ENCODE measurements at regions not wholly inside any gene's neighbourhood (a gene's known extent, or its start where the extent isn't known, plus 50 kb on each side); places are given as distances from the start of the nearest gene placed in this dataset.

DNA sequence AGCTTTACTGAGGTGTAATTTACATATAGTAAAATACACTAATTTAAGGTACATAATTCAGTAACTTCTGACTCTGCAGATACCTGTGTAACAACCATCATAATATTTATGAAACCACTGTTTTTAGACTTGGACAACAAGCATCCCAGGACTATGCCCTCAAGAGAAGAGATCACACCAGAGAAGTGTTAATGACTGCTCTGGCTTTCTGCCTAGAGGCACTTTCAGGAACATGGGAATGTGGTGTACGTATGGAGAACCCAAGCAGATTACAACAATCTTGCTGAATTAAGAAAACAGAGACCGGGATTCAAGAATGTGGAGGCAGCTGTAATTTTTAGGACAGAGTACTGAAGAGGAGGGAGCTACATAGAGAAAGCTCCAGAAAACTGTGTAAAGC, 475.2 kb downstream of the LPIN1 start:
- no peak for DNase-seq

DNA sequence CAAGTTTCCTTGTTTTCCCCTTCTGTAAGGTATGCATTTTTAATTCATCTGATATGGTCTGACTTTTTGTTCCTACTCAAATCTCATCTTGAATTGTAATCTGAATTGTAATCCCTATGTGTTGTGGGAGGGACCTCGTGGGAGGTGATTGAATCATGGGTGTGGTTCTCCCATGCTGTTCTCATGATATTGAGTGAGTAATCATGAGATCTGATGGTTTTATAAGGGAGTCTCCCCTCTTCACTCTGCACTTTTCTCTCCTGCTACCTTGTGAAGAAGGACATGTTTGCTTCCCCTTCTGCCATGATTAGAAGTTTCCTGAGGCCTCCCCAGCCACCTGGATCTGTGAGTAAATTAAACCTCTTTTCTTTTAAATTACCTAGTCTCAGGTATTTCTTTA, 476.1 kb downstream of the LPIN1 start:
- DNase-seq: peak in 1 of 3 donors; percentile 19

DNA sequence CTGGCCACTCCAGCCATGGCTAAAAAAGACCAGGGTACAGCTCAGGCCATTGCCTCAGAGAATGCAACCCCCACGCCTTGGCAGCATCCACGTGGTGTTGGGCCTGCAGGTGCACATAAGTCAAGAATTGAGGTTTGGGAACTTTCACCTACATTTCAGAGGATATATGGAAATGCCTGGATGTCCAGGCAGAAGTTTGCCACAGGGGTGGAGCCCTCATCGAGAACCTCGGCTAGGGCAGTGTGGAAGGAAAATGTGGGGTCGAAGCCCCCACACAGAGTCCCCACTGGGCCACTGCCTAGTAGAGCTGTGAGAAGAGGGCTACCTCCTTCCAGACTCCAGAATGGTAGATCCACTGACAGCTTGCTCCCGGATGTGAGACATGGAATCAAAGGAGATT, 477.3 kb downstream of the LPIN1 start:
- no peak for DNase-seq

GRCh38 chr2:12226653-12227052, 480.2 kb downstream of the LPIN1 start:
- no peak for DNase-seq

GRCh38 chr2:12227941-12228608, 481.6 kb downstream of the LPIN1 start:
- no peak for DNase-seq

GRCh38 chr2:12231288-12231687, 484.9 kb downstream of the LPIN1 start:
- no peak for DNase-seq

DNA sequence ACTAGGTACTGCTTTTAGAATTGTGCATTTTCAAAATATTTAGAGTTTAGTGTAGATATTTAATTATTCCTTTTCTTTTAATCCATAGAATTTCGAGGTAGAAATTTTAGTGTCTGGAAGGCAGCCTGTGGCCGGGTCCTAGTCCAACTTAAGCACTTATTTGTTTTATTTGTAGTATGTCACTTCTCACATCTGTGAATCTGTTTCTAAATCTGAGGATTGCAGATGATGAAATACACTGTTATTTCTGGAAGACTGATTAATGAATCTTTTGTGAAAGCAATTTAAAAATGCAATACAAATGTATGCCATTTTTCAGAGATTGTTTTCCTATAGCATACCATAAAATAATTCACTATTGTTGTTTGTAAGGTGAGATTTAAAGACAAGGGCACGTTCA, 483.9 kb upstream of the TRIB2 start:
- no peak for DNase-seq

DNA sequence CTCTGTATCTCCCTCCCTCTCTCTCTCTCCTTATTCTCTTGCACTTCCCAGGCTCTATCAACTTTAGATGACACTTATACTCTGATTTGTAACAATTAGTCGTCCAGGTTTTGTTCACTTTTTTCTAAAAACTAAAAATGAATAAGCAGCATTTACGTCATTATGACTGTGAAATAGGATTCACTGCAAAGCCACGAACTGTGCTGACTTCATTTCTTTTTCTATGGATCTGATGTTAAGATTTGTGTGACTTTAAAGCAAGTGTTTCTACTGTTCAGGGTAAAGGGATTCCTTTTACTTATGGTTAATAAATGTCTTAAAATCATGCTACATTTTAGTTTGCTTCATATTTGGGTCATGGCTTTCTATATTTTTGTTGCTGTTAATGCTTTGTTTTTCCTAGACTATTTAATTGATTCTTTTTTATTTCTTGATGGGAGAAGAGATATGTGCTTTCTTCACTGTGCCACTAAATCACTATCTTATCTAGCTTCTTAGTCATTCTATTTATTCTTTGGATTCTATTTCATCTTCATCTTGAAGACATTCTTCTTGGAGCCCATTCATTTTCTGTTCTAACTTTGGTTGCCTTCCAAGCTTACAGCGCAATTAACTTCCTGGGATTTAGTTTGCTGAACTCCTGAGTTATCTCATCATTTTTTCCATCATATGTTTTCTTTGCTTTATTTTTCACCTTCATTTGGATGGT, 480.4 kb upstream of the TRIB2 start:
- peak in 1 of 3 donors; percentile 21 for DNase-seq

- DNase-seq: no peak
Observed at GRCh38 chr2:12240206-12240605, 476.5 kb upstream of the TRIB2 start.

DNA sequence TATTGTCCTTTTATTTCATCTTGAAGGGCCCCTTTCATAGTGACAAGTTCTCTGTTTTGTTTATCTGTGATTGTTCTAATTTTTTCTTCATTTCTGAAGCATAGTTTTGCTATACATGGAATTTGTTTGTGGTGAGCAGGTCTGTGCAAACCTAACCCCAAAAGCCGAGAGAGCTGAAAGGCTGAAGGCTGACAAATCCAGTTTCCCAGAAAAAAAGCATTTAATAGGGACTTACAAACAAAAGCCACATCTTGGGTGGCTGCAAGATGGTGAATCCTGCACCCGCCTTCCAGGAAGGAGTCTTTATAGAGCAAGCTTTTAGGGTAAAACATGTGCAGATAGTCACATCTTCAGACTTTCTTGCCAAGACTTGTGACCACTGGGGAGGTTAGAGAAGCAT, 473.4 kb upstream of the TRIB2 start:
- DNase-seq: no peak

GRCh38 chr2:12244070-12244469, 472.7 kb upstream of the TRIB2 start:
- DNase-seq: no peak

DNA sequence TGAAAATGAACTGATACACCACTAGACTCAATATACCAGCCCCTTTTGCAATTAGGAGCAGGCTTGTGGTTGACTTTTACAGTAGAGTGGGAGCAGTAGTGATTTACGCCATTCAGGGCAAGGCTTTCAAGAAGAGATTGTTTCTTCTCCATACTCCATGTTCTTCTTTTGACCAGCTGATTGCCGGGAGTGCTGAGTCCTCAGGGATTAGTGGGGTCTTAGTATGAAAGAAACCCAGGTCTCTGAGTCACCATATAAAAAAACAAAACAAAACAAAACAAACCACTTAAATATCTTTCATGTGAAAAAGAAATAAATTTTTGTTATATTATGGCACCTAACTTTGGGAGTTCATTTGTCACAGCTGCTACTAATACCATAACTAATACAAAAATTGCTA, 465.6 kb upstream of the TRIB2 start:
- DNase-seq: no peak

- DNase-seq: no peak
Observed at GRCh38 chr2:12251749-12252148, 465.0 kb upstream of the TRIB2 start.

DNA sequence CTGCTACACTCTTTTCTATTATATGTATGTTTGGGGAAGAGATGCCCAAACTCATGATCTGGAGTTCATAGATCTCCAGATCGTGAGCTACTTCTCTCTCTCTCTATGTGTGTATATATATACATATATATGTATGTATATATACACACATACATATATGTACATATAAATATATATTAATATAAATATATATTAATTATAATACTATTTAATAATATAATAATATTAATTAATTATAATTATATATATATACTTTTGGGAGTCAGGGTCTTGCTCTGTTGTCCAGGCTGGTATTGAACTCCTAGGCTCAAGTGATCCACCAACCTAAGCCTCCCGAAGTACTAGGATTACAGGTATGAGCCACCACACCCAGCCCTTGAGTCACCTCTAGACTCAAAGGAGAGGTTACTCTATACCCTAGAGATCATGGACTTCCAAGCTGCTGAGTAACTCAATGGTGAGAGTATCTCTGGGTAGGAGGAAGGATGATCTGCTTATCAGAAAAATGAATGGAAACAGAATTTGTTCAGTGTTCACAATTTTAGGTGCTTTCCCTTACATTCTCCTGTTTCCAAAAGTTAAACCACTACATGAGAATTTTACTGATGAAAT, 463.5 kb upstream of the TRIB2 start:
- DNase-seq: no peak

GRCh38 chr2:12254280-12254860, 462.4 kb upstream of the TRIB2 start:
- DNase-seq: no peak

- DNase-seq: no peak
Observed at GRCh38 chr2:12256206-12256605, 460.5 kb upstream of the TRIB2 start.

DNA sequence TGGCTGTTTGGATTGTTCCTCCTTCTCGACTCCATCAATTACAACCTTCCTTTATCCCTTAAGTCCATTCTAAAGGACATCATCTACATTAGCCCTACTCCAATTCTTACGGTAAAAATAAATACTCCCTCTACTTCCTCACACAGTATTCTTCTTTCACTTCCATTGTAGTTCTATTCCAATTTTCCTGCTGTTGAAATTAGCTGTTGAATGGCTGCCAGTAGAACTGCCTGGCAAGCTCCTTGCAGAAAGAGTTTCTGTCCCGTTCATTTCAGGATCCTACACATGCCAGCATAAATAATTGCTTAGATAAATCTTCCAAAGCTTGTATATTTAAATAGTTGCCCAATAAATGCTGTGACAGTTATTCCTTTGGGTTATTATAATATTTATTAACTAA, 459.3 kb upstream of the TRIB2 start:
- no peak for DNase-seq

GRCh38 chr2:12259493-12259892, 457.2 kb upstream of the TRIB2 start:
- DNase-seq: no peak

DNA sequence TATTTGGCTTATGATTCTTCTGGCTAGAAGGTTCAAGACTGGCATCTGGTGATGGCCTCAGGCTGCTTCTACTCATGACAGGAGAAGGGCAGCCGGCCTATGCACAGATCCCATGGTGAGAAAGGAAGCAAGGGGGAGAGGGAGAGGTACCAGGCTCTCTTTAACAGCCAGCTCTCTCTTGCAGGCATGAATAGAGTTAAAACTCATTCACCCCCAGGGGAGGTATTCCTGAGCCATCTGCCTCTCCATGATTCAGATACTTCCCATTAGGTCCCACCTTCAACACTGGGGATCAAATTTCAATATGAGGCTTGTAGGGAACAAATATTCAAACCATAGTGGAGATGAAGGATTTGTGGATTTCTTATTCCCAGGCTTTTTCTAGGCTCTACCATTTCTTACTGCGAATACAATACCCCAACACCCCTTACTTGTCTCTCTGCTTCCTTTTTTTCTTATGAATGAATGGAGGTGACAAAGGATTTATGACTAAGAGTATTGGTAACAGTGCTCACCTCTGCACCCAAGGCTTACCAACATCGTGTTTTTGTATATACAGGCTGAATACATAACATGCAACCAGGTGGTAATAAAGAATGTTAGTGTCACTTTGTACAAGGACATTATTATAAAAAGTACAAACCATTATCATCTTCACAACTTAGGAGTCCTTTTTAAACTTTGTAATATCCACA, 454.6 kb upstream of the TRIB2 start:
- DNase-seq: no peak

DNA sequence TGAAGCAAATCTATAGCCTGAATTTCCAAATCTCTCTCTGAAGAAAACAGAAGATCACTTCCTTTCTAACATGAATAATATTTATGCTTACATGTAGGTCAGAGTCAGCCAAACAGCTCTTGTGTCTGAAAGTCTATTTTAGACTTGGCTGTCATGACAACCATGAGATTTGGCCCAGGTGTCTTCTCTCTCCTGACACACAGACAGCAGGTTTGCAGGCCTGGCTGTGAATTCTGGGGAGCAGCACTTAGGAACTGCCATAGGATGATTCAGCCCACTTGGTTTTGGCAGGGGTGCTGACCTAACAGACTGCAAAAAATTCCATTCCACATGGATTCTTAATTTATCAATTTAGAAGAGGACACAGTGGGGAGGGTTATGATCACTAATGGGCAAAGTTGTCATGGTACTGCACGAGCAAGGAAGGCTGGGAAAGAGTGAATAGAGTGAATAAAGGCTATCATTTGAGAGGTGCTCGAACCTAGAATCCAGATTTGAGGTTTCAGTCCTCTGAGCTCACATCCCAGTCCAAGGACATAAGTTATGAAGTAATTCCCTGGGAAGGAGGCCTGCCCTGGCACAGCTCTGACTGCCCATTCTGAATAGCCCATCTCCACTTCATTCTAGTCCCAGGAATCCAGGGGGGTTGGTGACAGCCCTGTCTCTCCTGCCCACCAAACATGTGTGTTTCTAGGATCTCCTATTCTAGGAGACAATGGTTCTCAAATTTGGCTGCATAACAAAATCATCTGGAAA, 453.9 kb upstream of the TRIB2 start:
- no peak for DNase-seq

DNA sequence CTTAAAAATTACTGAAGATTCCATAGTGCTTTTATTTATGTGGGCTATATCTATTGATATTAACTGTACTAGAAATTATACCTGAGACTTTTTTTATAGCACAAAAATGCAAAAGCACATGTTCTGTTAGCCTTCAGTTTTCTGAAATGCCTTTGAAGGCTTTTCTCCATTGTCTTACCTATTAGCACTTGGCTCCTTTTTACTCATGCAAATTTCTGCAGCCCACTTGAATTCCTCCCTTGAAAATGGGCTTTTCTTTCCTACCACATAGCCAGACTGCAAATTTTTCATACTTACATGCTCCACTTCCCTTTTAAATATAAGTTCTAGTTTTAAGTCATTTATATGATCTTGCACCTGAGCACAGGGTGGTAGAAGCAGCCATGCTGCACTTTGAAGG, 453.0 kb upstream of the TRIB2 start:
- no peak for DNase-seq

DNA sequence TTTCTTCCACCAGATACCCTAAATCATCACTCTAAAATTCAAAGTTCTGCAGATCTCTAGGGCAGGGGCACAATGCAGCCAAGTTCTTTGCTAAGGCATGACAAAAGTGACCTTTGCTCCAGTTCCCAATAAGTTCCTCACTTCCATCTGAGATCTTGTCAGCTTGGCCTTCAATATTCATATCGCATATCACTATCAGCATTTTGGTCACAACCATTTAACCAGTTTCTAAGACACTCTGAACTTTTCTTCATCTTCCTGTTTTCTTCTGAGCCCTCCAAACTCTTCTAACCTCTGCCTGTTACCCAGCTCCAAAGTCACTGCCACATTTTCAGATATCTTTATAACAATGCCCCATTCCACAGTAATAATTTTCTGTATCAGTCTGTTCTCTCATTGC, 452.6 kb upstream of the TRIB2 start:
- no peak for DNase-seq

DNA sequence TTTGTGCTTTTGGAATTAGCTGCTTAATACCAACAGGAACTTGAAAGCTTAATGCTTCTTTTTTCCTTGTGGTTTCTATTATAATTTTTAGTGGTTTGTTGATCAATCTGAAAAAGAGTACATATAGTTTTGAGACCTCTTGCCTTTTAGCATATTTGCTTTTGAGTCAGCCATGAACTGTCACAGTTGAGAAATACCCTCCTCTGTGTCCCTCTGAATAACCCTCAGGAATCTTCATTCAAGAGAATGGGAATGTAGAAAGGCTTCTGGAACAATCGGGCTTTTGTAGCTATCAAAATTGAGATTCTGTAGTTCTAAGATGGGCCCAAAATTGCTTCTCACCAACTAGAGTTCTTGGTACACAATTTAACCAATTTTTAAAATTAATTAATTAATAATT, 451.1 kb upstream of the TRIB2 start:
- no peak for DNase-seq

Measured in suppressor macrophage treated with lipopolysaccharide for 1 hour (primary cell).